ENCODE measurements at regions not wholly inside any gene's neighbourhood (a gene's known extent, or its start where the extent isn't known, plus 50 kb on each side); places are given as distances from the start of the nearest gene placed in this dataset.

GRCh38 chr1:17877316-17877715, 122.2 kb downstream of the ACTL8 start:
- no peak for DNase-seq (ENCODE audit: low read depth in 2 of 2)

DNA sequence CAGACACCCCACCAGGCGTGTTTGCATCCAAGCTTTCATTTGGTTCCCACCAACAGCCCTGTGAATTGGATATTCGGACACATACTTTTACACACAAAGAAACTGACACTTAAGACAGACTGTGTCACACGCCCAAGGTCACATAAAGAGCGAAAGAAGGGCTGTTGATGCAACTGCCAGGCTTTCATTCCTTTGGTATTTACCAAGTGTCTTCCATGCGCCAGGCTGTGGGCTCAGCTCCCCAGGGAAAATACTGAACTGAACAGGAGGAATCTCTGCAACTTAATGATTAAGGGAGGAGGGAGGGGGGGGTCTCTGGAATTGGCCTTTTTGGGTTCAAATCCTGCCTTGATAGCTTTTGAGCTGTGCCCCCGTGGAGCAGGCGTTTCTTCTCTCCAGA, 122.8 kb downstream of the ACTL8 start:
- DNase-seq (ENCODE audit: low read depth in 2 of 2): no peak

GRCh38 chr1:17878837-17879236, 123.7 kb downstream of the ACTL8 start:
- no peak for DNase-seq (ENCODE audit: low read depth in 2 of 2)

GRCh38 chr1:17880449-17880848, 125.3 kb downstream of the ACTL8 start:
- no peak for DNase-seq (ENCODE audit: low read depth in 2 of 2)

DNA sequence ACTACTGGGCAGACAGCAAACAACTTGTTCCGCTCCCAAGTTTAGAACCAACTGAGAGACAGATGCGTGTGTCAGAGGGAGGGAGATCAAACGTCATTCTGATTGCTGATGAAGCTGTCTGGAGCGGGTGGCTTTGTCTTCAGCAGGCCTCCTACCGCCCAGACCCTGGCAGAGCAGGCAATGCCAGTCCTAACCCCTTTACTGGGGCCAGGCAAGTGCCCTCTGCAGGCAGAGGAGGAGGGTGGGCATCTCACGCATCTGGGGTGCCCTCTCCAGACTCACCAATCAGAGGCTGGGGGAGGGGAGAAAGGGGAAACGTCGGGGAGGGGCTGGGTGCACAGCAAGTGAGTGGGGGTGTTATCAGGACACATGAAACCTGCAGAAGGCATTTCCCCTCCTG, 126.6 kb downstream of the ACTL8 start:
- no peak for DNase-seq (ENCODE audit: low read depth in 2 of 2)

DNA sequence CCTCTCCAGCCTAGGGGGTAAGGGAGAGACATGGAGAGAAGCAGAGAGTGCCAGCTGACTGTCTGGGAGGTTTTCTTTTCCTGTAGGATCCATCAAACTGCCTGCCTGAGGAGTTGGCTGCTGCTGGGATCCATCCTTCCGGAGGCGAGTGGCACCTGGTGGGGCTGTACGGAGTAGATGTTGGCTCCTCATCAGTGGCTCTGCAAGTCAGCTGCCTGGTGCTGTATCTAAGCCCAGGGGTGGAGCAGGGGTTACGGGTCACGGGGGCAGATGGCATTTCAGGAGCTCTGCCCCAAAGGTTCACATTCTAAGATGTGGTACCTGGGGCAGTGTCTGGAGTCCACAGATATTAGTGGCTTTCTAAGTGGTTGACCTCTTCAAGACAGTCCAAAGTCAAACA, 128.0 kb downstream of the ACTL8 start:
- no peak for DNase-seq (ENCODE audit: low read depth in 2 of 2)

- no peak for DNase-seq (ENCODE audit: low read depth in 2 of 2)
Observed at GRCh38 chr1:17883662-17884395, 128.7 kb downstream of the ACTL8 start.

- DNase-seq (ENCODE audit: low read depth in 2 of 2): no peak
Observed at GRCh38 chr1:17885663-17886320, 130.7 kb downstream of the ACTL8 start.

- no peak for DNase-seq (ENCODE audit: low read depth in 2 of 2)
Observed at GRCh38 chr1:17886386-17886785, 131.3 kb downstream of the ACTL8 start.

- DNase-seq (ENCODE audit: low read depth in 2 of 2): no peak
Observed at GRCh38 chr1:17886838-17887441, 131.8 kb downstream of the ACTL8 start.

GRCh38 chr1:17887661-17888371, 132.7 kb downstream of the ACTL8 start:
- DNase-seq (ENCODE audit: low read depth in 2 of 2): no peak

DNA sequence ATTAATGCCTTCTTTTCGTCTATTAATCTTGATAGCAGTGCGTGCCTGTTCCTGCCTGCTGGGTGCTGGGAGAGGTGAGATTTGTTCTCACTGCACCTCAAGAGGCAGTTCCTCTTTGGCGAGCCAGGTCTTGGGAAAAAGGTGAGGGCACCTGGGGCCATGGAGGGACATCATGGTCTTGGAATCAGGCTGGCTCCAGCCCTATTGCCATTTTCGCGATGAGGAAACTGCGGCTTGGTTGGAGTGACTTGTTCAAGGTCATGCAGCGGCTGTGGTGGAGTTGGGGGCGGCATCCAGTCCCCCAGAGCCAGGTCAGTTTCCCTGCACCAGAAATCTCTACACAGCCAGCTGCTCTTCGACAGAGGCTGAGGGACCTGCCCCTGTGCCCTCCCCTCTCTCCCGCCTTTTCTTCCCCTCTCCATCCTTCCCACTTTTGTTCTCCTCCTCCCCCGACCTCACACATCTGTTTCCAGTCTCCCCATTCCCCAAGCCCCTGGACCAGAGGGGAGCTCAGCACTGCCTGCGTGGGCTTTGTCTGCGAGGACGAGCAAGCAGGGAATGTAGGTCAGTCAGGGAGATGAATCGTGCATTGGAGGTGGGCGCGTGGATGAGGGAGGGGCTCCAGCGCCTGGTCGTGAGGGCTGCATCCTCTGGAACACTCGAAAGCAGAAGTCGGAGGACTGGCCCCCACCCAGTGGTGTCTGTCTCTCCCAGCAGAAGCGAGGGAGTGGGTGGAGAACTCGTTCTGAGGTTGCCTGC, 135.1 kb downstream of the ACTL8 start:
- DNase-seq (ENCODE audit: low read depth in 2 of 2): no peak

DNA sequence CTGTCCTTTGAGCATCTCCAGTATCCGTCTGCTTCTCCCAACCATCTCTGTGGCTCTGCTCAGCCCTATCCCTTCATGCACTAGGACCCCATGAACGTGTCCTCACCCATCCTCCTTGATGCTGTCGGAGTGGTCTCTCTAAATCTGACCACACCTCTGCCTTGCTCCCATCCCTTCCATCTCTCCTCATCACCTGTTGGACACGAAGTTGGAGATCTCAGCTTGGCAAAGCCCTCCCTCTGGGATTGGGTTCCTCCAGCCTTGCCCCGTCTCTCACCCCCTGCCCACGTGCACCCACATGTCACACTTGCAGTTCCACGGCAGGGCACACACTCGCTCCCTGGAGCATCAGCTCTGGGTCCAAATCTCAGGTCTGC, 135.7 kb downstream of the ACTL8 start:
- no peak for DNase-seq (ENCODE audit: low read depth in 2 of 2)

DNA sequence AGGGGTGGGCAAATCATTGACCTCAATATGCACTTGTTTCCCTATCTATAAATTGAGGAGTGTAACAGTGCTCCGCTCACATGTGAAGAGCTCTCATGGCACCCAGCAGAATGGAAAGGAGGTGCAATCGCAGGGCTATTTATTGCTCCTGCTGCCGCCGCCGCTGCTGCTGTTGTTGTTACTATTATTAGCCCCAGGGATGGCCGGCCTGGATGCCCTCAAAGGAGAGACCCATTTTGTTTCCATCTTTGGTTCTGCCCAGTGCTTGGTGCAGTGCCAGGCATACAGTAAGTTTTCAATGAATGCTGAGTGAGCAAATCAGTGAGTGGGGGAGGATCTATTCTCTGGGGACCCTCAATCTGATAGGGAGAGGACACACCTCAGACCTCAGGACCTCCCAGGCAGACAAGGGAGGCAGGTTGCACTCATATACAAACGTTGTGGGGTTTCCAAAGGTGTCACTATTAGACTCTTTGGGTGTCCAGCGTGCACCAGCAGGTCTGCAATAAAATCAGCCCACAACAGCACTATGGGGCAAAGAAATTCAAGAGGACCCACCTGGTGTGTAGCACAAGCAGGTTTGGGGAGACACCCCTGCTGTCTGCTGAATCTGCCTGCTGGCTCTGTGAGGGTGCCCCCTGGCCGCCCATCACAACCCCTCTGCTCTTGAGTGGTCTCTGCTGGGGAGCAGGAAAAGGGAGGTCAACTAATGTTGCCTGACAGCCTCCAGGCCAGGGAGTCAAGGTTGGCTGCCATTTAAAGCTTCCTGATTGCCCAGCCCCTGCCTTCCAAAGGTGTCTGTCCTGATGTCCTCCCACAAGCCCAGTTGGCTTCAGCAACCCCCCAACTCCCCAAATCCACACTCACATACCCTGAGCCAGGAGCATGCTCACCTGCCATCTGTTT, 136.3 kb downstream of the ACTL8 start:
- no peak for DNase-seq (ENCODE audit: low read depth in 2 of 2)

DNA sequence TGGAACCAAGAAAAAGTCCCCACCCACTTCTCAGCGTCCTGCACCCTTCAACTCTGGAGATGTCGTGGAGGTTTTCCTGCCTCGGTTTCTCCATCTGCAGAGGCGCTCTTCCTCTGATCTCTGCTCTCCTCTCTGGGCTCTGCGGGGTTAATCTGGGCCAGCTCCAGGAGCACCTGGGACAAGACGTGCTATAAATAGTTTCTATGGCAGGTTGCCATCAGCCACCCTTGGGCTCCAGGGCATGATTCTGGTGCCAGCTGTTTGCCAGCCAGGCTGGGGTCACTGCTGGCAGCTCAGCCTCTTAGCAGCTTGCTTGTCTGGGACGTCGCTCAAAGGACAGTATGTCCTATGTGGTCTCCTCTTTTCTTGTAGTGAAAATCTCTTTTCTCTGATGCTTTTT, 137.1 kb downstream of the ACTL8 start:
- no peak for DNase-seq (ENCODE audit: low read depth in 2 of 2)

GRCh38 chr1:17892851-17893250, 137.7 kb downstream of the ACTL8 start:
- DNase-seq (ENCODE audit: low read depth in 2 of 2): no peak

DNA sequence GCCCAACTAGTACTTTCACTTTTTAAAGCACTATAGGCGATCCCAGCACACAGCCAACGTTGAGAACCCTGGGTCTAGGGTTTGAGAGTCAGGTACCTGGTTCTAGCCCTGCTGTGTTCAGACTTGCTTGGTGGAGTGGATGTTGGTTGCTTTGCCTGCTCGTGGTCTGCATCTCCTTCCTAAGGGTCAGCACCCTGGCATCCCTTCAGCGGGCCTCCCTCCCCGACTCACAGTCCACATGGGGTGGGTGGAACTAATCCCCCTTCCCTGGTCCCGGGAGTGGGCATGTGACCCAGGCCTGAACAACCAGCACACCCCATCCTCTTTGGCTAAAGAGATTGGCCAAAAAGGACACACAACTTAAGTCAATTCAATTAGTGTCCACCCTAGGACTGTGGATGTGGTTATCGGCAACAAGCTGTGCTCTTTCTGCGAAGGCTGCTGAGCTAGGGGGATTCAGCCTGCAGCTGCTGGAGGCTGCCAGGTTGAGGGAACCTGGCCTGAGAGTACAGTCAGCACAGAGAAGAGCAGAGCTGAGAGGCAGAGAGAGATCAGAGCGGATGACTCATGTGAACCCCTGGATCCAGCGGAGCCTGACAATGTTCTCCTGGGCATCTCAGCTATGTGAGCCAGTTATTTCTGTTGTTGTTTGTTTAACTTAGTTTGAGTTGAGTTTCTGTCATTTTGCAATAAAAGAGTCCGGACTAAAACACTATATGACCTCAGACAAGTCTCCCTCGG, 138.9 kb downstream of the ACTL8 start:
- no peak for DNase-seq (ENCODE audit: low read depth in 2 of 2)

DNA sequence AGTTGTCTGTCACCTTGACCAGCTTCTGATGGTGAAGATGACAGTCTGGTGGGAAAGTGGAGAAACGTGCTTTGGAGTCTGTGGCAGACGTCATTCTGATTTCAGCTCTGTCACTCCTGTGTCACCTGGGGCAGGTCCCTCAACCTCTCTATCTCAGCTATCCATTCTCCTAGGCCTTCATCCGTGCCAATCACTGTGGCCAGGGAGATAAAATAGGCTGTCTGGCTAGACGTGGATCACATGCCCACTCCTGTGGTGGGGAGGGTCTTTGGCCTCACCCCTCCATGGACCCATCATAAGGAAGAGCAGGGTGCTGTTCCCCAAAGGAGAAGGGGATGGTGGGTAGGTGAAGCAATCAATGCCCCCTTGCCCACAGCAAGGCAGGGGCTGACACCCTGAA, 140.3 kb downstream of the ACTL8 start:
- no peak for DNase-seq (ENCODE audit: low read depth in 2 of 2)

DNA sequence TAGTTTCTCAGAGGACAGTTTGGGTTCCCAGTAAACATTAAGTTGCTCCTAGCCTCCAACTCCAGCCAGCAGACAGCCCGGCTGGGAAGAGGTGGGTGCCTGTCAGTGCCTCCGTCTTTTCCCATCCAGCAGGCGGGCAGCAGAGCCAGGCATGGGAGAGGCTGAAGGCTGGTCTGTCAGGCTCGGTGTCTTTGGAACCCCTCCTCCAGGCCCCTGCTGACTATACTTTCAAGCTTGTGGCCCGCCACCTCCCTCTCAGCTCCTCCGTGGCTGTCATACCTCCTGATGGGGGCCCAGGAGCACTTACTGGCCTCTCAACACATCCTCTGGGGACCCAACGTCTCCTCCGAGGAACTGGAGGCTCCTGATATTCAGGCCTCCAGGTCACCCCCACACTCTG, 140.9 kb downstream of the ACTL8 start:
- DNase-seq (ENCODE audit: low read depth in 2 of 2): no peak

- no peak for DNase-seq (ENCODE audit: low read depth in 2 of 2)
Observed at GRCh38 chr1:17903386-17903785, 148.3 kb downstream of the ACTL8 start.
